ENCODE measurements at regions not wholly inside any gene's neighbourhood (a gene's known extent, or its start where the extent isn't known, plus 50 kb on each side); places are given as distances from the start of the nearest gene placed in this dataset.
"Not testable (repeated sequence)": the region's sequence is repeated elsewhere in the genome, so short reads cannot be mapped to it uniquely, and the experiment has no call there.

- DNase-seq: no peak
Measured at GRCh38 chr5:40346901-40347300, 332.8 kb upstream of the PTGER4 start.

GRCh38 chr5:40338434-40338833 lies 341.3 kb upstream of the PTGER4 start:
- not testable (repeated sequence) for DNase-seq

- DNase-seq: no peak
Measured at GRCh38 chr5:40334242-40334635, 345.5 kb upstream of the PTGER4 start.

GRCh38 chr5:40333459-40334241 lies 346.1 kb upstream of the PTGER4 start:
- DNase-seq: no peak

- no peak for DNase-seq
Measured at GRCh38 chr5:40332970-40333369, 346.7 kb upstream of the PTGER4 start.

- DNase-seq: no peak
Measured at GRCh38 chr5:40331616-40332015, 348.1 kb upstream of the PTGER4 start.

- DNase-seq: no peak
Measured at GRCh38 chr5:40321514-40321913, 358.2 kb upstream of the PTGER4 start.

GRCh38 chr5:40318395-40318794 lies 361.3 kb upstream of the PTGER4 start:
- DNase-seq: no peak

GRCh38 chr5:40317023-40317422 lies 362.7 kb upstream of the PTGER4 start:
- no peak for DNase-seq

GRCh38 chr5:40315126-40315525 lies 364.6 kb upstream of the PTGER4 start:
- DNase-seq: no peak

GRCh38 chr5:40314275-40314674 lies 365.4 kb upstream of the PTGER4 start:
- DNase-seq: no peak

GRCh38 chr5:40312205-40312604 lies 367.5 kb upstream of the PTGER4 start:
- no peak for DNase-seq

- DNase-seq: no peak
Measured at GRCh38 chr5:40309851-40310250, 369.9 kb upstream of the PTGER4 start.

- no peak for DNase-seq
Measured at GRCh38 chr5:40308867-40309266, 370.8 kb upstream of the PTGER4 start.

- DNase-seq: no peak
Measured at GRCh38 chr5:40307920-40308319, 371.8 kb upstream of the PTGER4 start.

GRCh38 chr5:40306869-40307487 lies 372.7 kb upstream of the PTGER4 start:
- DNase-seq: no peak

GRCh38 chr5:40292006-40292405 lies 387.7 kb upstream of the PTGER4 start:
- DNase-seq: no peak

- DNase-seq: no peak
Measured at GRCh38 chr5:40291338-40291737, 388.4 kb upstream of the PTGER4 start.

- DNase-seq: no peak
Measured at GRCh38 chr5:40288800-40289485, 390.8 kb upstream of the PTGER4 start.

- DNase-seq: no peak
Measured at GRCh38 chr5:40284863-40285262, 394.9 kb upstream of the PTGER4 start.

GRCh38 chr5:40278881-40279280 lies 400.8 kb upstream of the PTGER4 start:
- DNase-seq: no peak

GRCh38 chr5:40277161-40277906 lies 402.4 kb upstream of the PTGER4 start:
- no peak for DNase-seq

GRCh38 chr5:40276426-40277102 lies 403.2 kb upstream of the PTGER4 start:
- DNase-seq: no peak
